ENCODE measurements at regions not wholly inside any gene's neighbourhood (a gene's known extent, or its start where the extent isn't known, plus 50 kb on each side); places are given as distances from the start of the nearest gene placed in this dataset.

DNA sequence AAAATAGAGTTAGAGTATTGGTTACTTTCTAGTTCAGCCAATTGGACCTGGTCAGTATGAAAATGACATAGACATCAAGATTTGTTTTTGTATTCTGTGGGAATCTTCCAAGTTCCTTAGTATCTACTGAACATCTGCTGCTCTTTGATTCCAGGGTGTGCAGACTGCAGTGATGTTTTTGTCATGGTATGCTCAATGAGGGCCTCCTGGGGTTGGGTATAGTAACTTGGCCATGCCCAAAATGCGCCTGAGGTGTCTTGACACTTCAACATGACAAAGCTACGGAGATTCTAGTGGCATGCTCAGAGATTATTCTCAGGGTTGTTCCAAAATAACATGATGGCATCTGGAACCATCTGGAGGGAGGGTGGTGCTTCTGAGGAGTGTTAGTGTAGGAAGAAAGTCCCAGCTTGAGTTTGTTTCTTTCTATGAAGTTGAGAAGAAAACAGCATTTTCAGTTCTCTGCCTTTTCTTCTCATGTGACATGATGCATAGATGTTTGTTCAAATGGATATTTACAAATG, 313.5 kb upstream of the TBL1XR1 start:
- TF ChIP-seq, protein P1, sequence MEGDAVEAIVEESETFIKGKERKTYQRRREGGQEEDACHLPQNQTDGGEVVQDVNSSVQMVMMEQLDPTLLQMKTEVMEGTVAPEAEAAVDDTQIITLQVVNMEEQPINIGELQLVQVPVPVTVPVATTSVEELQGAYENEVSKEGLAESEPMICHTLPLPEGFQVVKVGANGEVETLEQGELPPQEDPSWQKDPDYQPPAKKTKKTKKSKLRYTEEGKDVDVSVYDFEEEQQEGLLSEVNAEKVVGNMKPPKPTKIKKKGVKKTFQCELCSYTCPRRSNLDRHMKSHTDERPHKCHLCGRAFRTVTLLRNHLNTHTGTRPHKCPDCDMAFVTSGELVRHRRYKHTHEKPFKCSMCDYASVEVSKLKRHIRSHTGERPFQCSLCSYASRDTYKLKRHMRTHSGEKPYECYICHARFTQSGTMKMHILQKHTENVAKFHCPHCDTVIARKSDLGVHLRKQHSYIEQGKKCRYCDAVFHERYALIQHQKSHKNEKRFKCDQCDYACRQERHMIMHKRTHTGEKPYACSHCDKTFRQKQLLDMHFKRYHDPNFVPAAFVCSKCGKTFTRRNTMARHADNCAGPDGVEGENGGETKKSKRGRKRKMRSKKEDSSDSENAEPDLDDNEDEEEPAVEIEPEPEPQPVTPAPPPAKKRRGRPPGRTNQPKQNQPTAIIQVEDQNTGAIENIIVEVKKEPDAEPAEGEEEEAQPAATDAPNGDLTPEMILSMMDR (IDR thresholded peaks at IDR 0.05; ENCODE audit: low read depth, low read length, missing input control): no peak
- TF ChIP-seq YY1 (IDR thresholded peaks at IDR 0.05) (no peak), RAD21 (IDR thresholded peaks at IDR 0.05) (no peak), TAF1 (conservative IDR thresholded peaks at IDR 0.05) (no peak), NR2F2 (IDR thresholded peaks at IDR 0.05) (no peak), HNF4G (IDR thresholded peaks at IDR 0.05) (no peak), FOXA1 (IDR thresholded peaks at IDR 0.05) (no peak), EGR1 (IDR thresholded peaks at IDR 0.05; ENCODE audit: low read depth in 2 of 2) (no peak), JUND (IDR thresholded peaks at IDR 0.05) (no peak), HNF4A (conservative IDR thresholded peaks at IDR 0.05) (no peak)
- TF ChIP-seq, protein P2, sequence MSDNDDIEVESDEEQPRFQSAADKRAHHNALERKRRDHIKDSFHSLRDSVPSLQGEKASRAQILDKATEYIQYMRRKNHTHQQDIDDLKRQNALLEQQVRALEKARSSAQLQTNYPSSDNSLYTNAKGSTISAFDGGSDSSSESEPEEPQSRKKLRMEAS (IDR thresholded peaks at IDR 0.05): no peak
- TF ChIP-seq, protein P3, sequence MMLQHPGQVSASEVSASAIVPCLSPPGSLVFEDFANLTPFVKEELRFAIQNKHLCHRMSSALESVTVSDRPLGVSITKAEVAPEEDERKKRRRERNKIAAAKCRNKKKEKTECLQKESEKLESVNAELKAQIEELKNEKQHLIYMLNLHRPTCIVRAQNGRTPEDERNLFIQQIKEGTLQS (IDR thresholded peaks at IDR 0.05): no peak
- TF ChIP-seq, protein P4, sequence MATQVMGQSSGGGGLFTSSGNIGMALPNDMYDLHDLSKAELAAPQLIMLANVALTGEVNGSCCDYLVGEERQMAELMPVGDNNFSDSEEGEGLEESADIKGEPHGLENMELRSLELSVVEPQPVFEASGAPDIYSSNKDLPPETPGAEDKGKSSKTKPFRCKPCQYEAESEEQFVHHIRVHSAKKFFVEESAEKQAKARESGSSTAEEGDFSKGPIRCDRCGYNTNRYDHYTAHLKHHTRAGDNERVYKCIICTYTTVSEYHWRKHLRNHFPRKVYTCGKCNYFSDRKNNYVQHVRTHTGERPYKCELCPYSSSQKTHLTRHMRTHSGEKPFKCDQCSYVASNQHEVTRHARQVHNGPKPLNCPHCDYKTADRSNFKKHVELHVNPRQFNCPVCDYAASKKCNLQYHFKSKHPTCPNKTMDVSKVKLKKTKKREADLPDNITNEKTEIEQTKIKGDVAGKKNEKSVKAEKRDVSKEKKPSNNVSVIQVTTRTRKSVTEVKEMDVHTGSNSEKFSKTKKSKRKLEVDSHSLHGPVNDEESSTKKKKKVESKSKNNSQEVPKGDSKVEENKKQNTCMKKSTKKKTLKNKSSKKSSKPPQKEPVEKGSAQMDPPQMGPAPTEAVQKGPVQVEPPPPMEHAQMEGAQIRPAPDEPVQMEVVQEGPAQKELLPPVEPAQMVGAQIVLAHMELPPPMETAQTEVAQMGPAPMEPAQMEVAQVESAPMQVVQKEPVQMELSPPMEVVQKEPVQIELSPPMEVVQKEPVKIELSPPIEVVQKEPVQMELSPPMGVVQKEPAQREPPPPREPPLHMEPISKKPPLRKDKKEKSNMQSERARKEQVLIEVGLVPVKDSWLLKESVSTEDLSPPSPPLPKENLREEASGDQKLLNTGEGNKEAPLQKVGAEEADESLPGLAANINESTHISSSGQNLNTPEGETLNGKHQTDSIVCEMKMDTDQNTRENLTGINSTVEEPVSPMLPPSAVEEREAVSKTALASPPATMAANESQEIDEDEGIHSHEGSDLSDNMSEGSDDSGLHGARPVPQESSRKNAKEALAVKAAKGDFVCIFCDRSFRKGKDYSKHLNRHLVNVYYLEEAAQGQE (IDR thresholded peaks at IDR 0.05): no peak
